ENCODE measurements at regions not wholly inside any gene's neighbourhood (a gene's known extent, or its start where the extent isn't known, plus 50 kb on each side); places are given as distances from the start of the nearest gene placed in this dataset.

- no peak for DNase-seq
Observed at GRCh38 chrX:38856670-38857265, 55.5 kb downstream of the MID1IP1 start.

- DNase-seq, result no peak
Observed at GRCh38 chrX:38857736-38858523, 56.7 kb downstream of the MID1IP1 start.

DNA sequence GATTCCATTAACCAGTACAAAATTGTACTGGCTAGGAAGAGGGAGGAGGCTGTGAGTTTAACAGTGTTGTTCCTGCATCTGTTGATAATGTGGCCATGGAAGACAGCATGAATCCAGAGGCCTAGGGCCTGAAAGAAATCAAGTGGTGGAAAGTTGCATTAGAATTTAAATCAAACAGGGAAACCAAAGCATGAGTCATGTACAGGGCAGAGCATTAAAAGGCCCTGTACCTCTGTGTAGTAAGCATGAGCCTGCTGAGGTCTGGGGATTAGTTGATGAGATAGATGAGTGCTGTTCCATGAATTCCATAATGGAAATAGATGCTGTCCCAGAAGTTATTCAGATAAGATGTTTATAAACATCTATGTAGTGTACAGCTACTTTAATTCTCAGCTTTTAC lies 58.3 kb downstream of the MID1IP1 start:
- DNase-seq, result no peak

DNA sequence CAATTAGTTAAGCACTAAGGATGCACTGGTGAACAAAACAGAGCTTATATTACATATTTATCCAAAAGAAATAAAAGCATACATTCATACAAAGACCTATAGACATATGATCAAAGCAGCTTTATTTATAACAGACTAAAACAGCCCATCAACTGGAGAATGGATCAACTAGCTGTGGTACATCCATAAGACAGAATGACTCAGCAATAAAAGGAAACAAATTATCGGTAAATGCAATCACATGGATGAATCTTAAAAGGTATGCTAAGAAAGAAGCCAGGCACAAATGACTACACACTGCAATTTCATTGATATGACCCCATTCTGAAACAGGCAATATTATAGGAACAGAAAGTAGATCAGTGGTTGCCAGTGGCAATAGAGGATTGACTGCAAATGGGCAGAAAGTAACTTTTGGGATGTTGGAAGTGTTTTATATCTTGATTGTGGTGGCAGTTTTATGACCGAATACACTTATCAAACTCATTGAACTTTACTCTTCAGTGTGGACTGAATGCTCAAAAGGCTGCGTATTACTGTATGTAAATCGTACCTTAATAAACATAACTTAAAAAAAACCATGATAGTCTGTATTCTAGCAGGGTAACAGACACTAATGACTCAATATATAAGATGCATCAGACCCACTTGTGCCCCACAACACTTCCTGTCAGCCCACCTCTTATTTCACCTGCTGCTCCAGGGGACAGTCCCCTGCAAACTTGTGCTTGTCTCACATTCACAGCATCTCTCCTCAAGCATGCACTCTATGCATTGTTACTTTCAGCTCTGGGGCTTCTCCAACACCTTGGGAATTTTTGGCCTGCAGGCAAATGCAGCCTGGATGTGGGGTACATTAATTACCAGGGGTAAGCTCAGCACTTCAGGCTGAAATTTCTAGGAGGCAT lies 59.1 kb downstream of the MID1IP1 start:
- no peak for DNase-seq

- no peak for DNase-seq
Observed at GRCh38 chrX:38861489-38861888, 60.2 kb downstream of the MID1IP1 start.

GRCh38 chrX:38862100-38862499 lies 60.8 kb downstream of the MID1IP1 start:
- no peak for DNase-seq

DNA sequence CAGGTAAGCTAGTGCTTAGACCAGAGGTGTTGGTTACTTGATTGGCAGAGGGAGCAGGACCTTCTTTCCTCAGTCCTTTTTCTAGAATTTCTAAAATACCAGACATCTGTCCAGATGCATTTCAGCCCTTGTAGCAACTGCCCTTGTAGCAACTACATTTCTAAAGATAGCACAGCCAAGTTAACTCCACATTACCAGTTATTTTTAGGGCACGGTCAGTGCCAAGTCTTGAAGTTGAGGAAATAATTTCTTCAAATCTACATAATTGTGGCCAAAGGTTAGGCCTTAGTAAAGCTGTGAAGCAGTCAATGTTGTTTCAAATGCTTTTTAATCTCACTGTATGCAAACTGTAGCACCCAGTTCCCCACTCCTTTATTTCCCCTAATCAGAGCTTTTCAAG lies 62.9 kb downstream of the MID1IP1 start:
- DNase-seq, result no peak

DNA sequence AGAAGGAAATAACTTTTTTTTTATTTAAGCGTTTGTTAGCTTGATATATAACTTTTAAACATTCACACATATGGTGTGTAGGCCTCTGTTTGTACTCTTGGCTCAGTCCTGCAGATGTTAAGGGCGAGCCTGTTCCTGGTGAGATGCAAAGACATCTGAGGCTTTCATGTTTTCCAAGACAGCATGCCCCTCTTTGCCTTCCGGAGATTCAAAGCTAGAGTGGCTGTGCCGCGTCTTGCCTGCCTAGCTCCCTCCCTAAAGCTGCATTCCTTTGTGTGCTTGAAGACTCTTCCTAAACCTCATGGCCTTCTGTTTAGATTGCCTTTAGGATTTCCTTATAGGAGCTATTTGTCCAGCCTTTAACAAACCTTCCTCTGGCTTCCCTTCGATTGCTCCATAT lies 67.1 kb downstream of the MID1IP1 start:
- DNase-seq, result no peak

- no peak for DNase-seq
Observed at GRCh38 chrX:38868941-38869401, 67.7 kb downstream of the MID1IP1 start.

DNA sequence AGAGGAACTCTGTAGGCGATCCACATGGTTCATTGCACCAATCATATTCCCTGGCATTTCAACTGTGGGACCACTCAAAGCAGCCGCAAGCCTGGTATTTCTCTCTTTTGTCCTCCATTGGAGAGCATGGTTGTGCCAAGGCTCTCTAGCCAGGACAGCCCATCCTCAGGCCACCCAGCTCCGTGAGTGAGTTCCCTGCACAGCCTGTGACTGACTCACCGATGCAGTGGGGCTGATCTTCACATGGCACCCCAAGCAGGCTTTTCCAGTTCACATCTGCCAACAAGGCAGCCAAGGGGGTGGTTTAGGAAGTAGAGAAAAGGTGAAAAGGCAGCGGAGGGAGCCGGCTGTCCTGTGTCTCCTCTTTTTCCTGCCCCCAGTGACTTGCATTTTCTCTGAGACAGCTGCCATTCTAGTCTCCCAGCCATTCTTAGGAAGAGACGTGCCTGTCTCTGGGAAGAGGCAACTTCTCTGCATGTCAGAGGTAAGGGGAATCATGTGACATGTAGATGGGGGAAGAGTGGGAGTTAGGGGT lies 69.2 kb downstream of the MID1IP1 start:
- no peak for DNase-seq

DNA sequence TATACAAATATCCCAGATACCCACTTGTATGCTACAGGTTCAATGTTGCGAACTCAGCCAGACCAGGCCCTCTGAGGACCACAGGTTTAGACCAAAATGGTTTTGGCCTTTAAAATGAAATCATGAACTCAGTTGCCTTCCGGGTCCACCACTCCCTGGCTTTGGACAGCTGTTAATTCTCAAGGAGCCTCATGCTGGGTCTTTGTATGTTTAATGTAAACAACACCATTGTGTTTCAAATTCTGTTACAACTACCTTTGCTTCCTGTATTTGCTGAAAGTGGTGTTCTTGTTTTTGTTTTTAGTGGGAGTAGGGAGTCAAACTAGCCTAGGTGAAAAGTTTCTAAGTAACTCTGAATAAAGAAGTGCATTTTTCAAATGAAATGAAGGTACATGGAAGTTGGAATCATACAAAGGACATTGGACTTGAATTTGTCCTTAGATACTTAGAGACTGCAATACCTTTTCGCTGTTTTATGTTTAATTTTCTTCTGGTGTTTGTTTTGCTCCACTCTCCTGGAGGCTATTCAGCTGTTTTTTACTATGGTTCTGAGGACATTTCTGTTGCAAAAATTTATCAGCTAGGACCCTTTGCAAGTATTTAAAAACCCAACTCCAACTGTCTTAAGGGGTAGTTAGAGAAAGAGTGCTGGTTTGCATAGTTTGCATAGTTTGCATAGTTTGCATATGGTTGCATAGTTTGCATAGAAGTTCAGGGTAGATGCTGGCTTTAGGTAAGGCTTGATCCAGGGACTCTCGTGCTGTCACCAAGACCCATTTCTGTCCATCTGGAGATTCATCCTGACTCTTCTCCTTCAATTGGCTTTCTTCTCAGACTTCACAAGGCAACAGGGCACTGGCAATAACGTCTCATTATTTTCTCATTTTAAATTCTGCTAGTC lies 70.1 kb downstream of the MID1IP1 start:
- no peak for DNase-seq

GRCh38 chrX:38877366-38877765 lies 76.1 kb downstream of the MID1IP1 start:
- DNase-seq, result no peak

DNA sequence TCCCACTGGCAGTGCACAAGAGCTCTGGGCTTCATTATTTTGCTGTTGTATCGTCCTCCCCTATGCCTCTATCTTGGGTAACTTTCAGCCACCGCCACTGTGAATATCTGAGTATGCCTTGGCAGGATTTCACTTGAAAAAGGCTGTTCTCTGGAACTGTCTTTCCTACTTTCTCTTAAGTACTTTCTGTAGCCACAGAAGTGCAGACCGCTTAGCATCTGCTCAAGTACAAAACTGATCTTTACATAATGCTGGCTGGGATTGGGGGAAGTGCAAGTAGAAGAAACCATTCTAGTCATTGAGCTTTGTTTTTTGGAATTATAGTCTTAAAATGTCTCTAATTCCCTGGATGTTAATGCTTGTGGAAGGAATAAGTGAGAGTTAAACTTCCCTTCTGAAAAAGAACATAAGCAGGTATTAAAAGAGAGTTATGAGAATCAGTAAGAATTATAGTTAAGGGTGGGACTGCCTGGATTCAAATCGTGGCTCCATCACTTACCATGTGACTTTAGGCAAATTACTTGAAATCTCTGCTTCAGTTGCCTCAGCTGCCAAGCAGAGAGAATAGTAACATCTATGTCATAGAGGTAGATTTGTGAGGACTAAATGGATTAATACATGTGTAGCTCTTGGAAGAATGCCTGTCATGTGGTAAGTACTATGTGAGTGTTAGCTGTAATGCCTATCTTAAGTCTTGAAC lies 77.5 kb downstream of the MID1IP1 start:
- DNase-seq, result no peak

- peak; percentile 40 for DNase-seq
Observed at GRCh38 chrX:38879631-38880220, 78.5 kb downstream of the MID1IP1 start.

DNA sequence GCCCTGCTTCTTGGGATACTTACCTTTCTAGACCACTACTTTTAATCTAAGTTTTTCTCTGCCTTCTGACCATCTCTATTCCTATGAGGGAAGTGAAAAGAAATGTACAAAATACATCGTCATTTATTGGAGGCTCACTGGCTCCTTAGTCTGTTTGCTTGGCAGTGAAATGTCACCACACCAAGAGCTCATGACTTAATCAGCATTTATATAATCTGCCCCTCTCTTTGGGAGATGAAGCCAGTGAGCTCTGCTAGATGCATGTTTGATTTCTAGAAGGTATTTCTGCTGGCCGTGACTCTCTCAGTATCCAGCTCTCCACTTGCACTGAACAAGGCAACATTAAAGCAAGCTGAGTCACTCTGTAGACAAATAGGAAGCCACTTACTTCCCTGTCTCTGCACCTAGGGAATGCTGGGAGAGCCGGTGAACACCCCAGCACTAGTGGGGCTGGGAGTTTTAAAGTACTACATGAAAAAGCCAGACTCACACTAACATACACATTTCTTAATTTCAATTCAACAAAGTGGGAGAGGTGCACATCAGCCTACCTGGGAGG lies 79.1 kb downstream of the MID1IP1 start:
- no peak for DNase-seq

DNA sequence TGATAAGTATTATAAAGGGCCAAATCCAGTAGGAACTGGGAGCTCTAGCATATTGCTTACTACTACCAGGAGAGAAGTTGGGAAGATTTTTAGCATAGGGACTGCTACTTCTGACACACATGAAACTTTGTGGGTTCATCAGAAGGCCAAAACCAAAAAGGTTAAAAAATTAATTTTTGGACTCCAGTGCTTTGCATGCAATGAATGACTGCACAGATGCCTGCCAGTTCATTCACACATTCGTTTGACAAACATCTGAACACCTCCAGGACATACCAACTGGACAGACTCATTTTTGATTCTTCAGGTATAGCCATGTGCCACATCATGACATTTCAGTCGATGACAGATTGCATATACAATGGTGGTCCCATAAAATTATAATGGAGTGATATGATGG lies 79.8 kb downstream of the MID1IP1 start:
- no peak for DNase-seq

GRCh38 chrX:38881727-38882126 lies 80.5 kb downstream of the MID1IP1 start:
- no peak for DNase-seq

GRCh38 chrX:38882894-38883626 lies 81.8 kb downstream of the MID1IP1 start:
- DNase-seq, result no peak

DNA sequence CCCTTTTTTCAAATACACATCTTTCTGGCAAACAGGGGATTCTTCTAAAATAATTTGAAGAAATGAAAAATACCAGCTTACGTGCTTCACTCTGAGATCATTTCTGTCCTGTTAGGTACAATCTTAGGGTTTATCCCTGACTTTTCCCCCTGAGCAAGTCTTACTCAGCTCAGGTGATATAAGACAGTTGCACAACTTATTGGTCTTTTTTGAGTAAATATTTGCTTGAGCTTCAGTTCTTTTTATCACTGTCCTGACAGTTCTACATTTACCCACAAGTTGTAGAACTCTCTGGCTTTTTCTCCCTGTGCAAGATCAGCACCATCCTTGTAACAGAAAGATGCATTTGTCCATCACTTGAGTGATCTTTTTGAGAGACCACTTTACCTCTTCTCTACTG lies 84.9 kb downstream of the MID1IP1 start:
- no peak for DNase-seq

DNA sequence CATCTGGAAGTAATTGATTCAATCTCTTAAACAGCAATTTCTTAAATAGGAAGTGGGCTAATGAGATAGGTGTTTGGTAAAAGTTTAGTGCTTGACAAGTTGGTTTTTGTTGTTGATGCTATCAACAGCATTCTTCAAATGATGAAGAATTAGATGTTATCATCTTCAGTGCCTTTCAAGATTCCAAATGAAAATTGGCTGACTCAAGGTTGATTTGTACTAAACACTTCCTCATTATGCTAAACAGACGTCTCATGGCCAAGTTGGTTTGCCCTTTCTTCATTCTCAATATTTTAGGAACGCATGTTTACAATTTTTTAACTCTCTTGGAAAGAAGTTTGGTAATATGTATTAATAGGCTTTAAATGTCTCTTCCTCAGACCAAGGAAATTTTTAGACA lies 86.0 kb downstream of the MID1IP1 start:
- no peak for DNase-seq
